RWPE1 (cell line): ENCODE measurements at regions not wholly inside any gene's neighbourhood (a gene's known extent, or its start where the extent isn't known, plus 50 kb on each side); places are given as distances from the start of the nearest gene placed in this dataset.
"Not testable (repeated sequence)": the region's sequence is repeated elsewhere in the genome, so short reads cannot be mapped to it uniquely, and the experiment has no call there.

Experiments
- CTCF ChIA-PET: fragments of 350-600 bp; sonication (Branson Sonifier 250); formaldehyde crosslinking; extraction: SDS; loops from one replicate; lab custom pipeline; 2021; lab: Yijun Ruan, JAX
- POLR2A ChIA-PET: fragments of 400-600 bp; formaldehyde crosslinking; extraction: SDS; loops from one replicate; lab custom pipeline; 2020; ENCODE audit warnings: antibody characterized with exemption; ENCODE audit not compliant: low non-redundant PET; lab: Yijun Ruan, JAX
- DNase-seq: peaks from one replicate; pipeline ENCODE4 v3.0.0; 2012; ENCODE audit warnings: low spot score
- H3K27ac ChIP-seq: fragments of 450-650 bp; 2 replicates; pipeline ENCODE4 v1.5.1; 2017
- CTCF ChIP-seq: fragments of 450-650 bp; conservative IDR thresholded peaks from 2 replicates; pipeline ENCODE4 v1.5.1; 2017; ENCODE audit warnings: low read depth, mild to moderate bottlenecking

DNA sequence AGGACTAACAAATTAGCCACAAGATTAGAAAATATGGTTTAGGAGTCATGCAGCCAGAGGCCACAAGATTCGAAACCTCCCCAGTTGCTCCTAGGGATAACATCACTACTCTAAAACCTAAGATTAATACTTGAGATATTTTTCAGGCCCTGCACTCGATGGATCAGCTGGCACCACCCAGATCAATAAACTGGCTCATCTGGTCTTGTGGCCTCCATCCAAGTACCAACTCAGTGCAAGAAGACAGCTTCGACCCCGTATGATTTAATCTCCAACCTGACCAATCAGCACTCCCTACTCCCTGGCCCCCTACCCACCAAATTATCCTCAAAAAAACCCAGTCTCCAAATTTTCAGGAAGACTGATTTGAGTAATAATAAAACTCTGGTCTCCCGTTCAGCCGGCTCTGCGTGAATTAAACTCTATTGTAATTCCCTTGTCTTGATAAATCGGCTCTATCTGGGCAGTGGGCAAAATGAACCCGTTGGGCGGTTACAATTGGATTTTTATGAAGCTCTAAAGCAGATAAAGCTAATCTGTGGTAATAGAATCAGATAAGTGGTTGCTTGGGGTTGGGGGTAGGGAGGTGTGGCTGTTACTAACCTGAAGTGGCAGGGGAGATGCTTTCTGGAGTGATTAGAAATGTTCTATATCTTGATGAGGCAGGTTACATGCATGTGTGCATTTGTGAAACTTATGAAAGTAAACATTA, 91.8 kb upstream of the ATXN3L start:
- ChIA-PET CTCF (no interaction called here), POLR2A (no interaction called here)
- TF ChIP-seq CTCF: no peak
- DNase-seq: no peak
- no peak overlapping the region for H3K27ac ChIP-seq

- DNase-seq, POLR2A ChIA-PET, H3K27ac ChIP-seq, CTCF ChIA-PET: not testable (repeated sequence)
These were observed 88.7 kb upstream of the ATXN3L start for GRCh38 chrX:13408599-13408998.

DNA sequence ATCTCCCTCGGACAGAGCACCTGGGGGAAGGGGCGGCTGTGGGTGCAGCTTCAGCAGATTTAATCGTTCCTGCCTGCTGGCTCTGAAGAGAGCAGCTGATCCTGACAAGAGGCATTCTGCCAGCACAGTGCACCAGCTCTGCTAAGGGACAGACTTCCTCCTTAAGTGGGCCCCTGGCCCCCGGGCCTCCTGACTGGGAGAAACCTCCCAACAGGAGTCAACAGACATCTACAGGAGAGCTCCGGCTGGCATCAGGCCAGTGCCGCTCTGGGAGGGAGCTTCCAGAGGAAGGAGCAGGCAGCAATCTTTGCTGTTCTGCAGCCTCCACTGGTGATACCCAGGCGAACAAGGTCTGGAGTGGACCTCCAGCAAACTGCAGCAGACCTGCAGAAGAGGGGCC, 84.9 kb upstream of the ATXN3L start:
- DNase-seq, POLR2A ChIA-PET, H3K27ac ChIP-seq: not testable (repeated sequence)
- CTCF ChIA-PET: interaction anchor here (0.6 kb wide), 1 partner anchor 165 kb away, joined by 3 read pairs; no protein-coding TSS in a partner anchor

- no peak for DNase-seq
- POLR2A ChIA-PET: no interaction called here
- no peak for TF ChIP-seq CTCF
- no peak overlapping the region for H3K27ac ChIP-seq
- CTCF ChIA-PET: no interaction called here
These were observed 84.5 kb upstream of the ATXN3L start for GRCh38 chrX:13404364-13404763.

GRCh38 chrX:13401724-13402123, 81.9 kb upstream of the ATXN3L start:
- CTCF ChIA-PET: no interaction called here
- POLR2A ChIA-PET: no interaction called here
- no peak for DNase-seq
- TF ChIP-seq CTCF: no peak
- no peak overlapping the region for H3K27ac ChIP-seq

GRCh38 chrX:13398839-13399238, 79.0 kb upstream of the ATXN3L start:
- ChIA-PET POLR2A (no interaction called here), CTCF (no interaction called here)
- peak overlapping the region; percentile 94 for H3K27ac ChIP-seq
- no peak for TF ChIP-seq CTCF
- DNase-seq: no peak

- TF ChIP-seq CTCF: no peak
- POLR2A ChIA-PET: no interaction called here
- CTCF ChIA-PET: interaction anchor here (0.6 kb wide), 1 partner anchor 174 kb away, joined by 3 read pairs; no protein-coding TSS in a partner anchor
- peak; percentile 73 for DNase-seq
- H3K27ac ChIP-seq: peak overlapping the region; percentile 94; the same call in 1 of the 2 replicates
These were observed 78.3 kb upstream of the ATXN3L start for GRCh38 chrX:13397878-13398818.
